ENCODE measurements at regions not wholly inside any gene's neighbourhood (a gene's known extent, or its start where the extent isn't known, plus 50 kb on each side); places are given as distances from the start of the nearest gene placed in this dataset.
"Not testable (repeated sequence)": the region's sequence is repeated elsewhere in the genome, so short reads cannot be mapped to it uniquely, and the experiment has no call there.

DNA sequence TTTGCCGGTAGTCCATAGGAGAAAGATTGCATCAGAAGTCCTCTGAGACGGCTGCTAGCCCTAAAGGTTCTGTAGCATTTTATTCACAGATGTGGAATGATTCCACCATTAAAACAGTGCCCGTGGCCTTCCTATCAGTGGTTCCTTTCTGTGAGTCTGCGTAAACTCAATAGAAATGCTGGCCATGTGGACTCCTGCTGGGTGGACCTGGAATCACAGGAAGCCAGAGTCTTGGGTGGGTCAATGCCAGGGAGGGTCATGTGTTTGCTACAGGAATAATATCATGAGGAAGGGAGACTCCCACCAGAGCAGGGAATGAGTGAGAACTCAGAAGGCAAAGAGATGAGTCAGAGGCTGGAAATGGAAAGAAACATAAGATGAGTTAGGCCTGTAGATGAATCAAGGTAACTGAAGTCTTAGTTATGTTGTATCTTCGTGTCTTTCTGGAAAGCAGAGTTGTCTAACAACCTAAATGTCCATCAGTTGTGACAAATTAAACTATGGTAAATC, 410.4 kb upstream of the AUTS2 start:
- no peak for DNase-seq

DNA sequence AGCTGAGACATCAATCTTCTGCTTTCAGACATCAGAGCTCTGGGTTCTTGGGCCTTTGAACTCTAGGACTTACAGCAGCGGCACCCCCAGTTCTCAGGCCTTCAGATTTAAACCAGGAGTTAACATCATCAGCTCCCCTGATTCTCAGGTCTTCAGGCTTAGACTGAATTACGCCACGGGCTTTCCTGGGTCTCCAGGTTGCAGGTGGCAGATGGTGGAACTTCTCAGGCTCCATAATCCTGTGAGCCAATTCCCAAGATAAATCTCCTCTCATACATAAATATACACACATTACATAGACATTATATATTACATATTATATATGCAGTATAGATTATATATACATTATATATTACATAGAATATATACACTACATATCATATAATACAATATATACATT, 408.9 kb upstream of the AUTS2 start:
- no peak for DNase-seq

GRCh38 chr7:69190025-69190424, 408.2 kb upstream of the AUTS2 start:
- no peak for DNase-seq

GRCh38 chr7:69190763-69191162, 407.5 kb upstream of the AUTS2 start:
- no peak for DNase-seq

- no peak for DNase-seq
Measured at GRCh38 chr7:69192134-69192533, 406.1 kb upstream of the AUTS2 start.

GRCh38 chr7:69193061-69193460, 405.2 kb upstream of the AUTS2 start:
- no peak for DNase-seq

DNA sequence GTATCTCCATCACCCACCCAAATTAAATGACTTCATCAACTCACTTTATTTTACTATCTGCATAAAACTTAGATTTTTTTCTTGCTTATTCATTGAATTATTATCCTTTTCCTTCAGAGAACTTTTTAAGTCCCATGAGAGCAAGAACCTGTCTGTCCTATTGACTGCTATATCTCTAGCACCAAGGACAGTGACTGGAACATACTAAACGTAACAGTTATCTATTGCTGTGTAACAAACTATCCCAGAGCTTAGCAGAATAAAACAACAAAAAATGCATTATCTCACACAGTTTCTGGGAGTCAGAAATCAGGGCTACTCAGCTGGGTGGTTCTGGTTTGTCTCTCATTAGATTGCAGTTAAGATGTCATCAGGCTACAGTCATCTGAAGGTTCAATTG, 401.7 kb upstream of the AUTS2 start:
- no peak for DNase-seq

- no peak for DNase-seq
Measured at GRCh38 chr7:69198250-69198649, 400.0 kb upstream of the AUTS2 start.

- DNase-seq, result no peak
Measured at GRCh38 chr7:69199041-69199440, 399.2 kb upstream of the AUTS2 start.

- no peak for DNase-seq
Measured at GRCh38 chr7:69199661-69200060, 398.6 kb upstream of the AUTS2 start.

- no peak for DNase-seq
Measured at GRCh38 chr7:69203871-69204270, 394.4 kb upstream of the AUTS2 start.

DNA sequence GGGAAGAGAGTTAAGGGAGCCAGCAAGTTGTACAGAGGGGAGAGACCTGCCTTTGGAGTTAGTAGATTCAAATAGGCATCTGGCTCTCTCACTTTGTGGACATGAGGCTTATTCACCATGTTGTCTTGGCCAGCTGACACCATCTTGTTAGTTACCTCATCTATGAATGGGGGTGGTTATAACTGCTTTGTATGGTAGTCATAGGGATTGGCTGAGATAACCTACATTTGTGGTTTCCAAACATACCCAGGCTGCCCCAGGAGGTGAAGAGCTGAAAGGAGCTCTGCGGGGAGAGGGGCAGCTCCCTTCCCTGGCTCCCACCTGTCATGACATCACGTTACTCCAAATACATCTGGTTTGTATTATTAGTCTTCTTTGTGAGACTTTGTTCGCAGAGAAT, 393.3 kb upstream of the AUTS2 start:
- peak; percentile 52 for DNase-seq

DNA sequence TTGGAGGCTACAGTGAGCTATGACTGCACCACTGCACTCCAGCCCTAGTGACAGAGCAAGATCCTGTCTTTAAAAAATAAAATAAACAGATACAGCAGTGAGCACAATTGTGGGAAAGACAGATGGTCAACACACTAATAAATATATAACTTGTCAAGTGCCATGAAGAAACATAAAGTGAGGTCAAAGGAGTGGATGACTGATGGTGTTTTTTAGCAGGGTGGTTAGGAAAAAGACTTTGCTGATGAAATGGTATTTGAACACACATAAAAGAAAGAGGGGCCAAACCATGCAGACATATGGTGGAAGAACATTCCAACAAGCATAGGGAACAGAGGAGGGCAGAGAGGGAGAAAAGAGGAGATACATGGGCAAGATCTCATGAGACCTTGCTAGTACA, 392.7 kb upstream of the AUTS2 start:
- no peak for DNase-seq

DNA sequence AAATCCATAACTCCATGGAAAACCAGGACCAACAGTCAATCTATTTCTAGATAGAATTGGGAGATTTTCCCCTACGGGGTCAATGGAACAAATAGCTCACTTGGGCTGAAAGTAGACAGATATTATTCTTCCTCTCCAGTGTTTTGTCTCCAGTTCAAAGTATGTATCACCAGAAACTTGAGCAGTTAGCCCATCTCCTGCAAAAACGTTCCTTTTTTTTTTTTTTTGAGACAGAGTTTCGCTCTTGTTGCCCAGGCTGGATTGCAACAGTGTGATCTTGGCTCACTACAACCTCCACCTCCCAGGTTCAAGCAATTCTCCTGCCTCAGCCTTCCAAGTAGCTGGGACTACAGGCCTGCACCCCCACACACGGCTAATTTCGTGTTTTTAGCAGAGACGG, 390.0 kb upstream of the AUTS2 start:
- no peak for DNase-seq

GRCh38 chr7:69208848-69209247, 389.4 kb upstream of the AUTS2 start:
- no peak for DNase-seq

- DNase-seq, result no peak
Measured at GRCh38 chr7:69211336-69211735, 386.9 kb upstream of the AUTS2 start.

- DNase-seq, result no peak
Measured at GRCh38 chr7:69211739-69212138, 386.5 kb upstream of the AUTS2 start.

GRCh38 chr7:69213878-69214277, 384.4 kb upstream of the AUTS2 start:
- DNase-seq, result no peak

DNA sequence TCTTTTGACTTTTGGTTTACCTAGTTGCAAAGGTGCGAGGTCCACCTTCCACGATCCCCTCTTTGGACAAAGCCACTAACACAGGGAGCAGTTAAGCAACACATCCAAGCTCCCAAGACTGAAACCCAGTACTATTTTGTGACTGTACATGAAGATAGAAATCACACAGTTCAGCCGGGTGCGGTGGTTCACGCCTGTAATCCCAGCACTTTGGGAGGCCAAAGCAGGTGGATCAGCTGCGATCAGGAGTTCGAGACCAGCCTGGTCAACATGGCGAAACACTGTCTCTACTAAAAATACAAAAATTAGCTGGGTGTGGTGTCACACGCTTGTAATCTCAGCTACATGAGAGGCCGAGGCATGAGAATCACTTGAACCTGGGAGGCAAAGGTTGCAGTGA, 382.8 kb upstream of the AUTS2 start:
- not testable (repeated sequence) for DNase-seq

DNA sequence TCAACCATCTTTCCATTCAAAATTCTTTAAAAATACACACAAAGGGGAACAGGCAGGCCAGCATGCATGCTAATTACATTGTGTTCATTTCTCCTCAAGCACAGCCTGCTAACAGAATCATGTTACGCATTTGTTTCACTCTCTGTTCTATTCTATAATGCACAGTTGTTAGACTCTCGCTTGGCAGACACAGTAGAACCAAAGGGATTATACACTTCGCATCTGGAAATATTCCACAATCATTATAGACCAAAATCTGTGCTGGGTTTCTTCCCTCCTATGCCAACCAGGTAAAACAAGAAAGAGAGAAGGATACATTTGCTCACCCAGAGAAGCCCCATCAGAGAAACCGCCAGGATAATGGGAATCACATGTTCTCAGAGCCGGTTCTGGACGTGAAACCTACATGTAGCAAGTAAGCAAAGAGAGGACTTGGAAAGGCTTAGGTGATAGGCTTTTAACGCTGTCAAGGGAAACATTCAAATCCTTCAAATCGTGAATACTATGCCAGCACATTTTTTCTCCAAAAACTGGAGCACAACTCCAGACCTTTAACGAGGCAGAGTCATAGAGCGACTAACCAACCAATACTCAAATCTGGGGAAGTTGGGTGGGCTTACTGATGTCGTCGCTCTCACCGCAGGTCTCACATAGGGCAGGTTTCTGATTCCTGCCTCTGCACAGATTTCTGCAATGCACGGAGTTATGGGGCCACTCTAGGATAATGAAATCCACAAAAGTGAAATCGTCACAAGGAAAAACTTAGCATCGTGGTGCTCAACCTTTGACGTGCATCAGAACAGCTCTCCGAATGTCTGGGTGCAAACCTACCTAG, 380.5 kb upstream of the AUTS2 start:
- peak; percentile 72 for DNase-seq

GRCh38 chr7:69218576-69218975, 379.7 kb upstream of the AUTS2 start:
- DNase-seq, result peak; percentile 75

DNA sequence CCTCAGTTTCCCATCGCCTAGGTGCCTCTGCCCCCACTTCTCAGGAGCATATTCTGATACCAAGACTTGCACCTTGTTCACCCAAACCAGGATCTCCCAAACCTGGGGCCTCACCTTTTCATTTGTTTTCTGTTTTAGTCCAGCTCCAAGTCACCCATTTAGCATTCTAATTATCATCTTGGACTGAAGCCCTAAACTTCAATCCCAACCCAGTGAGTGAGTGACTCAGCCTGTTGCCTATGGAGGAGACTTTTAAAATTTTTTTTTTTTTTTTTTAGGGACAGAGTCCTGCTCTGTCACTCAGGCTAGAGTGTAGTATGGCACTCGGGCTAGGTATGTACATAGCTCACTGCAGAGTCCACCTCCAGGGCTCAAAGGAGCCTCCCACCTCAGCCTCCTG, 378.9 kb upstream of the AUTS2 start:
- DNase-seq, result no peak

- no peak for DNase-seq
Measured at GRCh38 chr7:69225259-69225943, 372.9 kb upstream of the AUTS2 start.

DNA sequence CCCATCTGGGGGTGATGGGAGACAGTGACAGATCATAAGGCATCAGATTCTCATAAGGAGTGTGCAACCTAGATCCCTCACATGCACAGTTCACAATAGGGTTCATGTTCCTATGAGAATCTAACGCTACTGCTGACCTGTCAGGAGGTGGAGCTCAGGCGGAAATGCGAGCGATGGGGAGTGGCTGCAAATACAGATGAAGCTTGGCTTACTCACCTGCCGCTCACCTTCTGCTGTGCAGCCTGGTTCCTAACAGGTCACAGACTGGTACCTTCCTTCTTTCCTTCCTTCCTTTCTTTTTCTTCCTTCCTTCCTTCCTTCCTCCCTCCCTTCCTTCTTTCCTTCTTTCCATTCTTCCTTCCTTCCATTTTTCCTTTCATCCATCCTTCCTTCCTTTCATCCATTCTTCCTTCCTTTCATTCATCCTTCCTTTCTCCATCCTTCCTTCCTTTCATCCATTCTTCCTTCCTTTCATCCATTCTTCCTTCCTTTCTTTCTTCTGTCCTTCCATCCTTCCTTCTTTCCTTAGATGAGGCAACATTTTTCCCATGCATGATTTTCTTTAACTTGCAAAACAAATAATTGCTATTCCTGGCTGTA, 370.0 kb upstream of the AUTS2 start:
- no peak for DNase-seq

All from right forelimb (tissue), 1 donor.